Lung (tissue), 11 donors: ENCODE measurements at regions not wholly inside any gene's neighbourhood (a gene's known extent, or its start where the extent isn't known, plus 50 kb on each side); places are given as distances from the start of the nearest gene placed in this dataset.
A peak's percentile ranks its signal among the peaks of the same experiment; 100 is the strongest.

Experiments used
- ATAC-seq: fragments of 200-7000 bp; cut with Tn5 transposase; one replicate; pipeline ENCODE4 v1.9.1; 2020; ENCODE audit warnings: moderate number of reproducible peaks; ENCODE audit not compliant: insufficient read depth, low FRiP score
- DNase-seq, 3 donors: peaks; one replicate each; pipeline ENCODE4 v3.0.0-alpha.2; 2013 to 2017
- H3K27ac ChIP-seq, 2 donors: one replicate each; pipeline ENCODE4 v1.5.1; 2013; ENCODE audit warnings: mild to moderate bottlenecking in 2 of 2, moderate library complexity in 2 of 2, control low read depth in 1 of 2, inconsistent platforms in 1 of 2, low read depth in 1 of 2, low read length in 1 of 2
- H3K27me3 ChIP-seq, 3 donors: one replicate each; pipeline ENCODE4 v1.5.1; 2013; ENCODE audit warnings: low read length in 2 of 3; ENCODE audit not compliant: control insufficient read depth in 3 of 3, insufficient read depth in 3 of 3
- H3K36me3 ChIP-seq, 4 donors: one replicate each; pipeline ENCODE4 v1.5.1; 2013; ENCODE audit warnings: low read length in 4 of 4, mild to moderate bottlenecking in 1 of 4, moderate library complexity in 1 of 4; ENCODE audit not compliant: control insufficient read depth in 4 of 4, insufficient read depth in 4 of 4
- H3K4me1 ChIP-seq, 5 donors: one replicate each; pipeline ENCODE4 v1.5.1; 2013; ENCODE audit warnings: low read length in 5 of 5, mild to moderate bottlenecking in 2 of 5, moderate library complexity in 1 of 5; ENCODE audit not compliant: control insufficient read depth in 5 of 5, insufficient read depth in 5 of 5
- H3K4me3 ChIP-seq: one replicate; pipeline ENCODE4 v1.5.1; 2013; ENCODE audit warnings: mild to moderate bottlenecking, control low read depth, moderate library complexity
- H3K9ac ChIP-seq, 2 donors: one replicate each; pipeline ENCODE4 v1.5.1; 2013; ENCODE audit warnings: low read length in 2 of 2, control low read depth in 1 of 2; ENCODE audit not compliant: insufficient read depth in 1 of 2
- H3K9me3 ChIP-seq, 4 donors: one replicate each; pipeline ENCODE4 v1.5.1; 2013; ENCODE audit warnings: low read length in 3 of 4, mild to moderate bottlenecking in 1 of 4, moderate library complexity in 1 of 4; ENCODE audit not compliant: control insufficient read depth in 4 of 4, insufficient read depth in 3 of 4
- CTCF ChIP-seq: IDR thresholded peaks from 2 replicates; pipeline ENCODE4 v1.5.1; 2012; ENCODE audit warnings: mild to moderate bottlenecking; ENCODE audit errors: control extremely low read depth, extremely low read depth
- WGBS, 2 donors: extraction: QIAGEN DNeasy Blood & Tissue Kit; methylation state at CpG; one replicate each; pipeline ENCODE4 v1.1.7; 2013; 5-methylcytosine and 5-hydroxymethylcytosine counted together
- donor health status: control.
- donor health status: control.
- donor health status: Bipolar disorder and iron deficiency.
- donor health status: healthy.
- donor health status: DM: yes; HTN: yes; CAD: no.

- peaks cover 5 to 59% (median 23%) of the 10 kb centered on the region in 5 donors for H3K4me1 ChIP-seq
- no peak for TF ChIP-seq CTCF
- WGBS, 2 donors: 82 to 85% methylated on average over 18 to 19 of the region's 19 CpGs
Observed at GRCh38 chr17:77459018-77459755, 318.4 kb downstream of the SEC14L1 start.

GRCh38 chr17:77460514-77461046, 319.8 kb downstream of the SEC14L1 start:
- WGBS, 2 donors: 24 to 48% methylated on average over 9 of the region's 9 CpGs
- H3K4me3 ChIP-seq: no peak overlapping the region
- DNase-seq (peak in 1 of 3 donors; percentile 57), ATAC-seq (no peak)
- H3K36me3 ChIP-seq: peaks cover 0 to 4% (median 0%) of the 10 kb centered on the region in 4 donors
- H3K9ac ChIP-seq: no peak overlapping the region
- no peaks in the 10 kb centered on the region for H3K27me3 ChIP-seq
- H3K27ac ChIP-seq: peak overlapping the region; percentile 23 to 59
- peaks cover 5 to 52% (median 16%) of the 10 kb centered on the region in 5 donors for H3K4me1 ChIP-seq
- H3K9me3 ChIP-seq: no peaks in the 10 kb centered on the region
- TF ChIP-seq CTCF: no peak

More at GRCh38 chr17:77459018-77459755, 318.4 kb downstream of the SEC14L1 start:
- H3K27ac ChIP-seq: peak overlapping the region in 1 of 2 donors; percentile 23
- H3K9me3 ChIP-seq: no peaks in the 10 kb centered on the region
- no peak for ATAC-seq
- H3K4me3 ChIP-seq: no peak overlapping the region
- no peak overlapping the region for H3K9ac ChIP-seq
- H3K27me3 ChIP-seq: no peaks in the 10 kb centered on the region
- peaks cover 0 to 4% (median 0%) of the 10 kb centered on the region in 4 donors for H3K36me3 ChIP-seq
- DNase-seq: no peak

GRCh38 chr17:77461277-77462057, 320.7 kb downstream of the SEC14L1 start:
- TF ChIP-seq CTCF: no peak
- no peaks in the 10 kb centered on the region for H3K9me3 ChIP-seq
- ATAC-seq: no peak
- H3K4me1 ChIP-seq: peaks cover 5 to 61% (median 22%) of the 10 kb centered on the region in 5 donors
- WGBS, 2 donors: 76 to 87% methylated on average over 16 of the region's 16 CpGs
- H3K36me3 ChIP-seq: peaks cover 0 to 4% (median 0%) of the 10 kb centered on the region in 4 donors
- H3K27me3 ChIP-seq: no peaks in the 10 kb centered on the region
- H3K4me3 ChIP-seq: no peak overlapping the region
- no peak for DNase-seq
- peak overlapping the region in 1 of 2 donors; percentile 24 for H3K9ac ChIP-seq
- H3K27ac ChIP-seq: peak overlapping the region in 1 of 2 donors; percentile 53
